Natural killer cell treated with Interleukin-12 subunit alpha and Interleukin-12 subunit beta and Interleukin-15 and Interleukin-18, amount 100 ng/mL, for 72 hours (primary cell): ENCODE measurements at regions not wholly inside any gene's neighbourhood (a gene's known extent, or its start where the extent isn't known, plus 50 kb on each side); places are given as distances from the start of the nearest gene placed in this dataset.
"Not testable (repeated sequence)": the region's sequence is repeated elsewhere in the genome, so short reads cannot be mapped to it uniquely, and the experiment has no call there.

Experiments
- ATAC-seq, 2 donors: fragments of 150-1000 bp; cut with Tn5 transposase in 1 of 2; sonication (Bioruptor Pico), chemical (Tn5 transposase) in 1 of 2; 2 replicates each; pipeline ENCODE4 v1.10.0; 2021
- DNase-seq: peaks from one replicate; pipeline ENCODE4 v3.0.0; 2022; ENCODE audit warnings: low spot score
- H3K27ac Mint-ChIP-seq, 2 donors: 1 replicate in 1 of 2; 2 replicates in 1 of 2; pipeline ENCODE4 v1.8.0; 2022; ENCODE audit warnings: mixed read lengths in 2 of 2, mild to moderate bottlenecking in 1 of 2, moderate library complexity in 1 of 2
- H3K27me3 Mint-ChIP-seq, 2 donors: 1 replicate in 1 of 2; 2 replicates in 1 of 2; pipeline ENCODE4 v1.8.0; 2022; ENCODE audit warnings: mixed read lengths in 2 of 2
- H3K36me3 Mint-ChIP-seq: one replicate; pipeline ENCODE4 v1.8.0; 2022; ENCODE audit warnings: mixed read lengths
- H3K4me1 Mint-ChIP-seq, 2 donors: 1 replicate in 1 of 2; 2 replicates in 1 of 2; pipeline ENCODE4 v1.8.0; 2022; ENCODE audit warnings: low read depth in 2 of 2, mixed read lengths in 2 of 2, mild to moderate bottlenecking in 1 of 2
- H3K4me3 Mint-ChIP-seq: one replicate; pipeline ENCODE4 v1.8.0; 2022; ENCODE audit warnings: mixed read lengths
- H3K9me3 Mint-ChIP-seq: 2 replicates; pipeline ENCODE4 v1.8.0; 2022; ENCODE audit warnings: mixed read lengths

DNA sequence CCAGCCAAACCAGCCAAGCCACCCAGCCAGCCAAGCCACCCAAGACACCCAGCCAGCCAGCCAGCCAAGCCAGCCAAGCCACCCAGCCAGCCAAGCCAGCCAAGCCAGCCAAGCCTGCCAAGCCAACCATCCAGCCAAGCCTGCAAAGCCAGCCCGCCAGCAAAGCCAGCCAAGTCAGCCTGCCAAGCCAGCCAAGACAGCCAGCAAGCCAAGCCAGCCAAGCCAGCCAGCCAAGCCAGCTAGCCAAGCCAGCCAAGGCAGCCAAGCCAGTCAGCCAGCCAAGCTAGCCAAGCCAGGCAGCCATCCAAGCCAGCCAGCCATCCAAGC is 331.7 kb upstream of the PLGLB2 start:
- H3K27me3 Mint-ChIP-seq, H3K9me3 Mint-ChIP-seq, DNase-seq, ATAC-seq, H3K4me1 Mint-ChIP-seq, H3K27ac Mint-ChIP-seq, H3K4me3 Mint-ChIP-seq, H3K36me3 Mint-ChIP-seq: not testable (repeated sequence)

DNA sequence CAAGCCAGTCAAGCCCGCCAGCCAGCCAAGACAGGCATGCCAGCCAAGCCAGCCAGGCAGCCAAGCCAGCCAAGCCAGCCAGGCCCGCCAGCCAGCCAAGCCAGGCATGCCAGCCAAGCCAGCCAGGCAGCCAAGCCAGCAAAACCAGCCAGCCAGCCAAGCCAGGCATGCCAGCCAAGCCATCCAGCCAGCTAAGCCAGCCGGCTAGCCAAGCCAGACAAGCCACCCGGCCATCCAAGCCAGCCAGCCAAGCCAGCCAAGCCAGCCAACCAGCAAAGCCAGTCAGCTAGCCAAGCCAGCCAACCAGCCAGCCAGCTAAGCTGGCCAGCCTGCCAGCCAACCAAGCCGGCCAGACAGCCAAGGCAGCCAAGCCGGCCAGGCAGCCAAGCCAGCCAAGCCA is 330.7 kb upstream of the PLGLB2 start:
- not testable (repeated sequence) for H3K27me3 Mint-ChIP-seq, H3K36me3 Mint-ChIP-seq, H3K4me1 Mint-ChIP-seq

DNA sequence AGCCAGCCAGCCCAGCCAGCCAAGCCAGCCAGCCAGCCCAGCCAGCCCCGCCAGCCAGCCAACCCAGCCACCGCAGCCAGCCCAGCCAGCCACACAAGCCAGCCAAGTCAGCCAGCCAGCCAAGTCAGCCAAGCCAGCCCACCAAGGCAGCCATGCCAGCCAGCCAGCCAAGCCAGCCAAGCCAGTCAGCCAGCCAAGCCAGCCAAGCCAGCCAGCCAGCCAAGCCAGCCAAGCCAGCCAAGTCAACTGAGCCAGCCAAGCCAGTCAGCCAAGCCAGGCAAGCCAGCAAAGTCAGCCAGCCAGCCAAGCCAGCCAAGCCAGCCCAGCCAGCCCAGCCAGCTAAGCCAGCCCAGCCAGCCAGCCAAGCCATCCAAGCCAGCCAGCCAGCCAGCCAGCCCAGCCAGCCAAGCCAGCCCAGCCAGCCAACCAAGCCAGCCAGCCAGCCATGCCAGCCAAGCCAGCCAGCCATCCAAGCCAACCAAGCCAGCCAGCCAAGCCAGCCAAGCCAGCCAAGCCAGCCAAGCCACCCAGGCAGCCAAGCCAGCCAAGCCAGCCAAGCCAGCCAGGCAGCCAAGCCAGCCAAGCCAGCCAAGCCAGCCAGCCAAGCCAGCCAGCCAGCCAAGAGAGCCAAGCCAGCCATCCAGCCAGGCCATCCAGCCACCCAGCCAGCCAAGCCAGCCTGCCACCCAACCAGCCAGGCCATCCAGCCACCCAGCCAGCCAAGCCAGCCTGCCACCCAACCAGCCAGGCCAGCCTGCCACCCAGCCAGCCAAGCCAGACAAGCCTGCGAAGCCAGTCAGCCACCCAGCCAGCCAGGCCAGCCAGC is 329.9 kb upstream of the PLGLB2 start:
- not testable (repeated sequence) for H3K4me1 Mint-ChIP-seq, ATAC-seq, H3K36me3 Mint-ChIP-seq

More for the DNA sequence above, 330.7 kb upstream of the PLGLB2 start:
- DNase-seq, H3K9me3 Mint-ChIP-seq, ATAC-seq, H3K27ac Mint-ChIP-seq, H3K4me3 Mint-ChIP-seq: not testable (repeated sequence)

DNA sequence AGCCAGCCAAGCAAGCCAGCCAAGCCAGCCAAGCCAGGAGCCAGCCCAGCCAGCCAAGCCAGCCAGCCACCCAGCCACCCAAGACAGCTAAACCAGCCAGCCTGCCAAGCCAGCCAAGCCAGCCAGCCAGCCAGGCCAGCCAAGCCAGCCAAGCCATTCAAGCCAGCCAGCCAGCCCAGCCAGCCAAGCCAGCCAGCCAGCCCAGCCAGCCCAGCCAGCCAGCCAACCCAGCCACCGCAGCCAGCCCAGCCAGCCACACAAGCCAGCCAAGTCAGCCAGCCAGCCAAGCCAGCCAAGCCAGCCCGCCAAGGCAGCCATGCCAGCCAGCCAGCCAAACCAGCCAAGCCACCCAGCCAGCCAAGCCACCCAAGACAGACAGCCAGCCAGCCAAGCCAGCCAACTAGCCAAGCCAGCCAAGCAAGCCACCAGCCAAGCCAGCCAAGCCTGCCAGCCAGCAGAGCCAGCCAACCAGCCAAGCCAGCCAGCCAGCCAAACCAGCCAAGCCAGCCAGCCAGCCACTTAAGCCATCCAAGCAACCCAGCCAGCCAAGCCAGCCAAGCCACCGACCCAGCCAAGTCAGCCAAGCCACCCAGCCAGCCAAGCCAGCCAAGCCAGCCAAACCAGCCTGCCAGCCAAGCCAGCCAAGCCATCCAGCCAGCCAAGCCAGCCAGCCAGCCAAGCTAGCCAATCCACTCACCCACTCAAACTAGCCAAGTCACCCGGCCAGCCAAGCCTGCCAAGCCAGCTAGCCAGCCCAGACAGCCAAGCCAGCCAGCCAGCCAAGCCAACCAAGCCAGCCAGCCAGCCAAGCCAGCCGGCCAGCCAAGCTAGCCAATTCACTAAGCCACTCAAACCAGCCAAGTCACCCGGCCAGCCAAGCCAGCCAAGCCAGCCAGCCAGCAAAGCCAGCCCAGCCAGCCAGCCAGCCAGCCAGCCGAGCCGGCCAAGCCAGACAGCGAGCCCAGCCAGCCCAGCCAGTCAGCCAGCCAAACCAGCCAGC is 328.8 kb upstream of the PLGLB2 start:
- H3K4me1 Mint-ChIP-seq, H3K27ac Mint-ChIP-seq, H3K4me3 Mint-ChIP-seq, H3K27me3 Mint-ChIP-seq, H3K36me3 Mint-ChIP-seq, H3K9me3 Mint-ChIP-seq: not testable (repeated sequence)
- DNase-seq: peak; percentile 67
- ATAC-seq: peak in 1 of 2 donors; percentile 45

More for the DNA sequence above, 329.9 kb upstream of the PLGLB2 start:
- not testable (repeated sequence) for H3K27ac Mint-ChIP-seq, H3K9me3 Mint-ChIP-seq, H3K27me3 Mint-ChIP-seq, H3K4me3 Mint-ChIP-seq
- DNase-seq: peak; percentile 66

DNA sequence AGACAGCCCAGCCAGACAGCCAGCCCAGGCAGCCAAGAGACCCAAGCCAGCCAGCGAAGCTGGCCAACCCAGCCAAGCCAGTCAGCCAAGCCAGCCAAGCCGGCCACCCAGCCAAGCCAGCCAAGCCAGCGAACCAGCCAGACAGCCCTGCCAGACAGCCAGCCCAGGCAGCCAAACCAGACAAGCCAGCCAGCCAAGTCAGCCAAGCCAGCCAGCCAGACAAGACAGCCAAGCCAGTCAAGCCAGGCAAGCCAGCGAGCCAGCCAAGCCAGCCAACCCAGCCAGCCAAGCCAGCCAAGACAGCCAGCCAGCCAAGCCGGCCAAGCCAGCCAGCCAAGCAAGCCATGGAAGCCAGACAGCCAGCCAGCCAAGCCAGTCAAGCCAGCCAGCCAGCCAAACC is 327.9 kb upstream of the PLGLB2 start:
- H3K36me3 Mint-ChIP-seq, H3K4me1 Mint-ChIP-seq: not testable (repeated sequence)

DNA sequence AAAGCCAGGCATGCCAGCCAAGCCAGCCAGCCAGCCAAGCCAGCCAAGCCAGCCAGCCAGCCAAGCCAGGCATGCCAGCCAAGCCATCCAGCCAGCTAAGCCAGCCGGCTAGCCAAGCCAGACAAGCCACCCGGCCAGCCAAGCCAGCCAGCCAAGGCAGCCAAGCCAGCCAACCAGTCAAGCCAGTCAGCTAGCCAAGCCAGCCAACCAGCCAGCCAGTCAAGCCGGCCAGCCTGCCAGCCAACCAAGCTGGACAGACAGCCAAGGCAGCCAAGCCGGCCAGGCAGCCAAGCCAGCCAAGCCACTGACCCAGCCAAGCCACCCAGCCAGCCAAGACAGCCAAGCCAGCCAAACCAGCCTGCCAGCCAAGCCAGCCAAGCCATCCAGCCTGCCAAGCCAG is 326.9 kb upstream of the PLGLB2 start:
- H3K4me3 Mint-ChIP-seq, H3K4me1 Mint-ChIP-seq, DNase-seq, H3K36me3 Mint-ChIP-seq, H3K27ac Mint-ChIP-seq, ATAC-seq, H3K9me3 Mint-ChIP-seq, H3K27me3 Mint-ChIP-seq: not testable (repeated sequence)

More for the DNA sequence above, 327.9 kb upstream of the PLGLB2 start:
- not testable (repeated sequence) for DNase-seq, ATAC-seq, H3K9me3 Mint-ChIP-seq, H3K4me3 Mint-ChIP-seq, H3K27me3 Mint-ChIP-seq, H3K27ac Mint-ChIP-seq

DNA sequence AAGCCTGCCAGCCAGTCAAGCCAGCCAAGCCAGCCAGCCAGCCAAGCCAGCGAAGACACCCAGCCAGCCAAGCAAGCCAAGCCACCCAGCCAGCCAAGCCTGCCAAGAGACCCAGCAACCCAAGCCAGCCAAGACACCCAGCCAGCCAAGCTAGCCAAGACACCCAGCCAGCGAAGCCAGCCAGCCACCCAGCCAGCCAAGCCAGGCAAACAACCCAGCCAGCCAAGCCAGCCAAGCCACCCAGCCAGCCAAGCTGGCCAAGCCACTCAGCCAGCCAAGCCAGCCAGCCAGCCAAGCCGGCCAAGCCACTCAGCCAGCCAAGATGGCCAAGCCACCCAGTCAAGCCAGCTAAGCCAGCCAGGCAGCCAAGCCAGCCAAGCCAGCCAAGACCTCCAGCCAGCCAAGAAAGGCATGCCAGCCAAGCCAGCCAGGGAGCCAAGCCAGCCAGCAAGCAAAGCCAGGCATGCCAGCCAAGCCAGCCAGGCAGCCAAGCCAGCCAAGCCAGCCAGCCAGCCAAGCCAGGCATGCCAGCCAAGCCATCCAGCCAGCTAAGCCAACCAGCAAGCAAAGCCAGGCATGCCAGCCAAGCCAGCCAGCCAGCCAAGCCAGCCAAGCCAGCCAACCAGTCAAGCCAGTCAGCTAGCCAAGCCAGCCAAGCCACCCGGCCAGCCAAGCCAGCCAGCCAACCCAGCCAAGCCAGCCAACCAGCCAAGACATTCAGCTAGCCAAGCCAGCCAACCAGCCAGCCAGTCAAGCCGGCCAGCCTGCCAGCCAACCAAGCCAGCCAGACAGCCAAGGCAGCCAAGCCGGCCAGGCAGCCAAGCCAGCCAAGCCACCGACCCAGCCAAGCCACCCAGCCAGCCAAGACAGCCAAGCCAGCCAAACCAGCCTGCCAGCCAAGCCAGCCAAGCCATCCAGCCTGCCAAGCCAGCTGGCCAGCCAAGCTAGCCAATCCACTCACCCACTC is 323.8 kb upstream of the PLGLB2 start:
- not testable (repeated sequence) for H3K4me3 Mint-ChIP-seq, H3K27ac Mint-ChIP-seq, H3K4me1 Mint-ChIP-seq, H3K36me3 Mint-ChIP-seq, H3K27me3 Mint-ChIP-seq, ATAC-seq, H3K9me3 Mint-ChIP-seq
- DNase-seq: peak; percentile 62

DNA sequence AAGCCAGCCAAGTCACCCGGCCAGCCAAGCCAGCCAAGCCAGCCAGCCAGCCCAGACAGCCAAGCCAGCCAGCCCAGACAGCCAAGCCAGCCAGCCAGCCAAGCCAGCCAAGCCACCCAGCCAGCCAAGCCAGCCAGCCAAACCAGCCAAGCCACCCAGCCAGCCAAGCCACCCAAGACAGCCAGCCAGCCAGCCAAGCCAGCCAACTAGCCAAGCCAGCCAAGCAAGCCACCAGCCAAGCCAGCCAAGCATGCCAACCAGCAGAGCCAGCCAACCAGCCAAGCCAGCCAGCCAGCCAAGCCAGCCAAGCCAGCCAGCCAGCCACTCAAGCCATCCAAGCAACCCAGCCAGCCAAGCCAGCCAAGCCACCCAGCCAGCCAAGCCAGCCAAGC is 323.1 kb upstream of the PLGLB2 start:
- not testable (repeated sequence) for H3K27ac Mint-ChIP-seq, H3K27me3 Mint-ChIP-seq, H3K4me3 Mint-ChIP-seq, DNase-seq, ATAC-seq, H3K4me1 Mint-ChIP-seq, H3K9me3 Mint-ChIP-seq, H3K36me3 Mint-ChIP-seq

DNA sequence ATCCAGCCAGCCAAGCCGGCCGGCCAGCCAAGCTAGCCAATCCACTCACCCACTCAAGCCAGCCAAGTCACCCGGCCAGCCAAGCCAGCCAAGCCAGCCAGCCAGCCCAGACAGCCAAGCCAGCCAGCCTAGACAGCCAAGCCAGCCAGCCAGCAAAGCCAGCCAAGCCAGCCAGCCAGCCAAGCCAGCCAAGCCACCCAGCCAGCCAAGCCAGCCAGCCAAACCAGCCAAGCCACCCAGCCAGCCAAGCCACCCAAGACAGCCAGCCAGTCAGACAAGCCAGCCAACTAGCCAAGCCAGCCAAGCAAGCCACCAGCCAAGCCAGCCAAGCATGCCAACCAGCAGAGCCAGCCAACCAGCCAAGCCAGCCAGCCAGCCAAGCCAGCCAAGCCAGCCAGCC is 322.7 kb upstream of the PLGLB2 start:
- not testable (repeated sequence) for ATAC-seq

DNA sequence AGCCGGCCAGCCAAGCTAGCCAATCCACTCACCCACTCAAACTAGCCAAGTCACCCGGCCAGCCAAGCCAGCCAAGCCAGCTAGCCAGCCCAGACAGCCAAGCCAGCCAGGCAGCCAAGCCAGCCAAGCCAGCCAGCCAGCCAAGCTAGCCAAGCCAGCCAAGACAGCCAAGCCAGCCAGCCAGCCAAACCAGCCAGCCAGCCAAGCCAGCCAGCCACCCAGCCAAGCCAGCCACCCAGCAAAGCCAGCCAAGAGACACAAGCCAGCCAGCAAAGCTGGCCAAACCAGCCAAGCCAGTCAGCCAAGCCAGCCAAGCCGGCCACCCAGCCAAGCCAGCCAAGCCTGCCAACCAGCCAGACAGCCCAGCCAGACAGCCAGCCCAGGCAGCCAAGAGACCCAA is 322.2 kb upstream of the PLGLB2 start:
- H3K9me3 Mint-ChIP-seq, H3K27me3 Mint-ChIP-seq, DNase-seq, H3K4me3 Mint-ChIP-seq, H3K4me1 Mint-ChIP-seq, H3K27ac Mint-ChIP-seq, ATAC-seq, H3K36me3 Mint-ChIP-seq: not testable (repeated sequence)

More for the DNA sequence above, 322.7 kb upstream of the PLGLB2 start:
- H3K4me3 Mint-ChIP-seq, H3K27ac Mint-ChIP-seq, H3K27me3 Mint-ChIP-seq, H3K9me3 Mint-ChIP-seq, H3K4me1 Mint-ChIP-seq, H3K36me3 Mint-ChIP-seq: not testable (repeated sequence)
- peak; percentile 63 for DNase-seq

DNA sequence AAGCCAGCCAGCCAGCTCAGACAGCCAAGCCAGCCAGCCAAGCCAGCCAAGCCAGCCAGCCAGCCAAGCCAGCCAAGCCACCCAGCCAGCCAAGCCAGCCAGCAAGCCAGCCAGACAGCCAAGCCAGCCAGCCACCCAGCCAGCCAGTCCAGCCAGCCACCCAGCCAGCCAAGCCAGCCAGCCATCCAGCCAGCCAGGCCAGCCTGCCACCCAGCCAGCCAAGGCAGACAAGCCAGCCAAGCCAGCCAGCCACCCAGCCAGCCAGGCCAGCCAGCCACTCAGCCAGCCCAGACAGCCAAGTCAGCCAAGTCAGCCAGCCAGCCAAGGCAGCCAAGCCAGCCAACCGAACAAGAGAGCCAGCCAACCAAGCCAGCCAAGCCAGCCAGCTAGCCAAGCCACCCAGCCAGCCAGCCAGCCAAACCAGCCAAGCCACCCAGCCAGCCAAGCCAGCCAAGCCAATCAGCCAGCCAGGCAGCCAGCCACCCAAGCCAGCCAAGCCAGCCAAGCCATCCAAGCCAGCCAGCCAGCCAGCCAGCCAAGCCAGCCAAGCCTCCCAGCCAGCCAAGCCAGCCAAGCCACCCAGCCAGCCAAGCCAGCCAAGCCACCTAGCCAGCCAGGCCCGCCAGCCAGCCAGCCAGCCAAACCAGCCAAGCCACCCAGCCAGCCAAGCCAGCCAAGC is 319.3 kb upstream of the PLGLB2 start:
- H3K27me3 Mint-ChIP-seq, DNase-seq, H3K36me3 Mint-ChIP-seq, H3K4me3 Mint-ChIP-seq, ATAC-seq, H3K9me3 Mint-ChIP-seq, H3K4me1 Mint-ChIP-seq, H3K27ac Mint-ChIP-seq: not testable (repeated sequence)

DNA sequence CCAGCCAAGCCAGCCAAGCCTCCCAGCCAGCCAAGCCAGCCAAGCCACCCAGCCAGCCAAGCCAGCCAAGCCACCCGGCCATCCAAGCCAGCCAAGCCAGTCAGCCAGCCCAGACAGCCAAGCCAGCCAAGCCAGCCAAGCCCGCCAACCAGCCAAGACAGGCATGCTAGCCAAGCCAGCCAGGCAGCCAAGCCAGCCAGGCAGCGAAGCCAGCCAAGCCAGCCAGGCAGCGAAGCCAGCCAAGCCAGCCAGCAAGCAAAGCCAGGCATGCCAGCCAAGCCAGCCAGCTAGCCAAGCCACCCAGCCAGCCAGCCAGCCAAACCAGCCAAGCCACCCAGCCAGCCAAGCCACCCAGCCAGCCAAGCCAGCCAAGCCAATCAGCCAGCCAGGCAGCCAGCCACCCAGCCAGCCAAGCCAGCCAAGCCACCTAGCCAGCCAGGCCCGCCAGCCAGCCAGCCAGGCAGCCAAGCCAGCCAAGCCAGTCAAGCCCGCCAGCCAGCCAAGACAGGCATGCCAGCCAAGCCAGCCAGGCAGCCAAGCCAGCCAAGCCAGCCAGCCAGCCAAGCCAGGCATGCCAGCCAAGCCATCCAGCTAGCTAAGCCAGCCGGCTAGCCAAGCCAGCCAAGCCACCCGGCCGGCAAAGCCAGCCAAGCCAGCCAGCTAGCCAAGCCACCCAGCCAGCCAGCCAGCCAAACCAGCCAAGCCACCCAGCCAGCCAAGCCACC is 318.5 kb upstream of the PLGLB2 start:
- H3K4me1 Mint-ChIP-seq: not testable (repeated sequence)

More for the DNA sequence above, 318.5 kb upstream of the PLGLB2 start:
- ATAC-seq, H3K9me3 Mint-ChIP-seq, H3K27me3 Mint-ChIP-seq, DNase-seq, H3K36me3 Mint-ChIP-seq, H3K4me3 Mint-ChIP-seq, H3K27ac Mint-ChIP-seq: not testable (repeated sequence)
